ENCODE measurements at regions not wholly inside any gene's neighbourhood (a gene's known extent, or its start where the extent isn't known, plus 50 kb on each side); places are given as distances from the start of the nearest gene placed in this dataset.

DNA sequence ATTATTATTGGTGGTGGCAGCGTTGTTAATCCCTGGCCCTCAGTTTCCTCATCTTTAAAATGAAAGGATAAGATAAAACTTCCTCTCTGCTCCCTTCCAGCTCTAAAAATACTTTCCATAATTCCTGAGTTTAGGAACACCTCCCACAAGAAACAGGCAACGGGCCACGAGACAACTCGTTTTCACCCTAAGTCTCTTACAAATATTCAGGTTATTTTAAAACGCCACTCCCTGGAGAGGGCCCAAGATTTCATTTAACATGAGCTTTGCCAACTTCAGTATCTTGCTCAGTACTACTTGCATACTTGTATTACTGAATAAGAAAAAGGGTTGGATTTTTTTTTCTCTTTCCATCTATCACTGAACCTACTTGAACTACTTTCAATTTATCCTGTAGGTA, 611.1 kb upstream of the FANCL start:
- no peak for TF ChIP-seq ZNF274 (IDR thresholded peaks at IDR 0.05; ENCODE audit: low read depth, low read length)
- TF ChIP-seq SUZ12 (IDR thresholded peaks at IDR 0.05; ENCODE audit: extremely low read depth, insufficient read depth, insufficient read length) = no peak
- TF ChIP-seq YY1 (IDR thresholded peaks at IDR 0.05; ENCODE audit: insufficient read depth, insufficient read length) = no peak
